PFSK-1 (cell line): ENCODE measurements at regions not wholly inside any gene's neighbourhood (a gene's known extent, or its start where the extent isn't known, plus 50 kb on each side); places are given as distances from the start of the nearest gene placed in this dataset.

Experiments used
- FOXP2 ChIP-seq: optimal IDR thresholded peaks from 2 replicates; pipeline ENCODE3; 2011; ENCODE audit warnings: borderline replicate concordance, control low read depth, inconsistent platforms; ENCODE audit not compliant: insufficient read depth; ENCODE audit errors: extremely low read length, extremely low read depth
- POLR2AphosphoS5 ChIP-seq: IDR thresholded peaks from 2 replicates; pipeline ENCODE4 v1.6.1; 2012; ENCODE audit warnings: low read depth, mild to moderate bottlenecking, control low read depth, low read length, moderate library complexity
- REST ChIP-seq, 2 experiments: IDR thresholded peaks; 2 replicates each; pipeline versions ENCODE4 v1.6.1 to v1.8.0; 2011 to 2012; ENCODE audit warnings: low read depth in 2 of 2, low read length in 2 of 2, control low read depth in 1 of 2, inconsistent platforms in 1 of 2, mild to moderate bottlenecking in 1 of 2, moderate library complexity in 1 of 2; ENCODE audit not compliant: insufficient read depth in 1 of 2
- SIN3A ChIP-seq: IDR thresholded peaks from 2 replicates; pipeline ENCODE4 v1.6.1; 2012; ENCODE audit warnings: mild to moderate bottlenecking, low read length, moderate library complexity, borderline replicate concordance; ENCODE audit not compliant: insufficient read depth

- no peak for TF ChIP-seq POLR2AphosphoS5
- TF ChIP-seq SIN3A: no peak
- no peak for TF ChIP-seq FOXP2
- no peak for TF ChIP-seq REST (IDR thresholded peaks at IDR 0.05; ENCODE audit: insufficient read depth in 1 of 2, low read depth in 2 of 2, low read length in 2 of 2)
Observed at GRCh38 chr2:219728991-219729487, 101.6 kb downstream of the SLC4A3 start.
